ENCODE measurements at regions not wholly inside any gene's neighbourhood (a gene's known extent, or its start where the extent isn't known, plus 50 kb on each side); places are given as distances from the start of the nearest gene placed in this dataset.

DNA sequence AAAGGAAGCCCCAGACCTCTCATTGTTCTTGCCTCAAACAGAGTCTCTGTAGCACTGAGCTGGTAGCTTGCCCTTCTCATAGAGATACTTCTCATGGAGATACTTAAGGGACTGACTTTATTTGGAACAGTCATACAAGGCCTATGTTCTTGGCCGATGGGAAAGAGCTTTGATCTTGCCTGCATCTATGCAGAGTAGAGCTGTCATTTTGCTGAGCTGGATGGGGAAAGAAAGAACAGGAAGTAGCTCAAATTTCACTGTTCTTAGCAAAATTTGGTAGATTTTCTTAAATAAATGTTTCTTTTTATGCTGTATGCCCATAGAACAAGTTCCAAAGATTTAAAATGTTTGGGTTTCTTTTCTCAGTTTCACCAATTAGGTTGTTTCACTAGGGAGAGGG, 119.3 kb upstream of the SEC61G start:
- DNase-seq (ENCODE audit: low read depth in 2 of 2), result peak; percentile 16 to 27
- no peak for TF ChIP-seq CTCF (IDR thresholded peaks at IDR 0.05; ENCODE audit: low read depth, low read length)

GRCh38 chr7:54879776-54880175, 120.8 kb upstream of the SEC61G start:
- H3K4me3 ChIP-seq (replicated peaks in 1 of 2; ENCODE audit: low read depth in 2 of 2, low read length in 2 of 2), result no peak overlapping the region
- no peak for TF ChIP-seq CTCF (IDR thresholded peaks at IDR 0.05; ENCODE audit: low read depth, low read length)
- DNase-seq (ENCODE audit: low read depth in 2 of 2), result no peak

More for the DNA sequence above, 119.3 kb upstream of the SEC61G start:
- no peak overlapping the region for H3K4me3 ChIP-seq (replicated peaks in 1 of 2; ENCODE audit: low read depth in 2 of 2, low read length in 2 of 2)

DNA sequence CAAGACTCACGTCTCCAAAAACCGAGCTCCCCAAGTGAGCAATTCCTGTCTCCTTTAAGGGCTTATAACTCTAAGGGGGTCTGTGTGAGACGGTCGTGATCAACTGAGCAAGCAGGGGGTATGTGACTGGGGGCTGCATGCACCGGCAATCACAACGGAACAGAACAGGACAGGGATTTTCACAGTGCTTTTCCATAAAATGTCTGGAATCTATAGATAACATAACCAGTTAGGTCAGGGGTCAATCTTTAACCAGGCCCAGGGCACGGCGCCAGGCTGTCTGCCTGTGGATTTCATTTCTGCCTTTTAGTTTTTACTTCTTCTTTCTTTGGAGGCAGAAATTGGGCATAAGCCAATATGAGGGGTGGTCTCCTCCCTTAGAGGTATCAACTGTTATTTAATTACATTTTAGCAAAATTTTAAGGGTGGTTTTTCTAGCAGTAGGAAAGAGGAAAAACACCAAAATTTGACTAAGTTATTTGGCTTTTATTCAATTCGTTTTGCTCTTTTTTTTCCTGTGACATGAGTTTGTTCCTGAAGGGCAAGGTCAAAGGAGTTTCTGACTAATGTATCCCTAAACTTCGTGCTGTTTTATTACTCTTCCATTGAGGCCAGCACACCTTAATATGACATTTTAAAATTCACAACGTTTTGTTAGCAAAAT, 121.4 kb upstream of the SEC61G start:
- H3K4me3 ChIP-seq (replicated peaks in 1 of 2; ENCODE audit: low read depth in 2 of 2, low read length in 2 of 2), result no peak overlapping the region
- no peak for DNase-seq (ENCODE audit: low read depth in 2 of 2)
- no peak for TF ChIP-seq CTCF (IDR thresholded peaks at IDR 0.05; ENCODE audit: low read depth, low read length)

GRCh38 chr7:54881816-54882520, 123.0 kb upstream of the SEC61G start:
- no peak for TF ChIP-seq CTCF (IDR thresholded peaks at IDR 0.05; ENCODE audit: low read depth, low read length)
- H3K4me3 ChIP-seq (replicated peaks in 1 of 2; ENCODE audit: low read depth in 2 of 2, low read length in 2 of 2), result no peak overlapping the region
- DNase-seq (ENCODE audit: low read depth in 2 of 2), result no peak

DNA sequence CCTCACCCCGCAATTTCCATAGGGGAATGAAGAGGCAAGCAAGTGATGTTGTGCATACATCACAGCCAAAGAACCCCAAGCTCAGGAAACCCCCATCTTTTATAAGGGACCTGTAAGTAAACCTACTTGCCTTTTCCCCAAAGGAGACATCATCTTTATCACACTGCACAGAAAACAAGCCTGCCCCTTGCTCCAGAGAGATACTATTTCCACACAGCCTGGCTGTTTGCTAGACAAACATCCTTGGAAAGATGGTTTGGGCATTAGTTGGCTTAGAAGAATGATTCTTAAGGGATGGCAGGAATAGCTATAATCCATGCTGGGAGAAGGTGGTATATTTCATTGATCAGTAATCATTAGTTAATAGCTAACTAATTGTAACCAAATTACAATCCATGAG, 123.7 kb upstream of the SEC61G start:
- no peak for TF ChIP-seq CTCF (IDR thresholded peaks at IDR 0.05; ENCODE audit: low read depth, low read length)
- no peak overlapping the region for H3K4me3 ChIP-seq (replicated peaks in 1 of 2; ENCODE audit: low read depth in 2 of 2, low read length in 2 of 2)
- DNase-seq (ENCODE audit: low read depth in 2 of 2), result no peak

GRCh38 chr7:54883576-54883975, 124.6 kb upstream of the SEC61G start:
- DNase-seq (ENCODE audit: low read depth in 2 of 2), result no peak
- no peak for TF ChIP-seq CTCF (IDR thresholded peaks at IDR 0.05; ENCODE audit: low read depth, low read length)
- H3K4me3 ChIP-seq (replicated peaks in 1 of 2; ENCODE audit: low read depth in 2 of 2, low read length in 2 of 2), result no peak overlapping the region
